Heart left ventricle (tissue), 16 donors: ENCODE measurements at regions not wholly inside any gene's neighbourhood (a gene's known extent, or its start where the extent isn't known, plus 50 kb on each side); places are given as distances from the start of the nearest gene placed in this dataset.

Source experiments
- ATAC-seq, 4 donors: fragments of 200-7000 bp; cut with Tn5 transposase; one replicate each; pipeline ENCODE4 v1.9.1; 2020 to 2022; ENCODE audit warnings: moderate library complexity in 4 of 4, mild to moderate bottlenecking in 3 of 4, moderate number of reproducible peaks in 1 of 4
- DNase-seq, 5 donors: peaks; one replicate each; pipeline ENCODE4 v3.0.0-alpha.2; 2020
- H3K27ac ChIP-seq, 12 donors: fragments of 200-600 bp; sonication (generic) in 4 of 12; one replicate each; pipeline versions ENCODE4 v1.5.0 to v1.8.0; 2016 to 2022; ENCODE audit warnings: mild to moderate bottlenecking in 2 of 12
- H3K27me3 ChIP-seq, 9 donors: fragments of 200-600 bp; sonication (generic) in 2 of 9; one replicate each; pipeline versions ENCODE4 v1.5.1 to v1.8.0; 2016 to 2022; ENCODE audit warnings: mild to moderate bottlenecking in 3 of 9
- H3K36me3 ChIP-seq, 9 donors: fragments of 200-600 bp; sonication (generic) in 2 of 9; one replicate each; pipeline versions ENCODE4 v1.5.0 to v1.8.0; 2018 to 2022; ENCODE audit warnings: mild to moderate bottlenecking in 2 of 9
- H3K4me1 ChIP-seq, 12 donors: fragments of 200-600 bp; sonication (generic) in 4 of 12; one replicate each; pipeline versions ENCODE4 v1.5.0 to v1.8.0; 2016 to 2022; ENCODE audit warnings: mild to moderate bottlenecking in 3 of 12
- H3K4me3 ChIP-seq, 12 donors: fragments of 200-600 bp; sonication (generic) in 4 of 12; one replicate each; pipeline versions ENCODE4 v1.5.0 to v1.8.0; 2017 to 2022; ENCODE audit warnings: mild to moderate bottlenecking in 9 of 12, moderate library complexity in 4 of 12
- H3K9me3 ChIP-seq, 12 donors: fragments of 200-600 bp; sonication (generic) in 4 of 12; one replicate each; pipeline versions ENCODE4 v1.5.0 to v1.8.0; 2016 to 2022; ENCODE audit warnings: mild to moderate bottlenecking in 1 of 12
- POLR2A ChIP-seq, 2 donors: fragments of 450-650 bp; IDR thresholded peaks; one replicate each; pipeline ENCODE4 v1.6.1; 2017; ENCODE audit warnings: antibody characterized with exemption in 2 of 2, mild to moderate bottlenecking in 2 of 2, moderate library complexity in 2 of 2
- WGBS, 4 donors: extraction: QIAGEN DNeasy Blood & Tissue Kit in 2 of 4; methylation state at CpG; one replicate each; pipeline versions ENCODE4 v1.1.5 to v1.1.7; 2013 to 2018; 5-methylcytosine and 5-hydroxymethylcytosine counted together
- intact Hi-C, 10 donors: fragments of 100-400 bp; cut with DNase I; formaldehyde crosslinking; loops; one replicate each; pipeline versions ENCODE4 v1.11.1 to v1.14.2; 2022
- TF ChIP-seq, protein P1 (sequence below), 12 donors: fragments of 200-600 bp; sonication (generic) in 4 of 12; IDR thresholded peaks; one replicate each; pipeline versions ENCODE4 v1.5.0 to v1.8.0; 2018 to 2022; ENCODE audit warnings: antibody characterized with exemption in 12 of 12, mild to moderate bottlenecking in 5 of 12
- donor health status: ischemic (EF 13 %, LVEDD 7.1; RV severe dilation, severe dysfunction).
- donor health status: healthy with polysubstance abuse.
- donor health status: DM: no; HTN: yes; CAD: no.
- donor health status: DM: no; HTN: no; CAD: no.
- donor health status: ischemic (EF 25% LVEDD 6.9; RV normal size, moderate dysfunction).
- donor health status: ischemic (EF 25% LVEDD 5.7; RV mildly dilated, moderate dysfunction).
- donor health status: healthy.
- donor health status: DM: yes; HTN: yes; CAD: no.
- donor health status: ischemic (EF 35%, LVEDD 5.7; RV mildly dilated, moderate dysfunction).
- donor health status: nonischemic (EF 11% LVEDD 7.7; RV severe dilation, severe dysfunction).
- donor health status: DM: yes; HTN: yes; CAD: no.
- donor health status: PGD.
- donor health status: ischemic (EF 29% LVEDD 5.4; RV normal size, mild dysfunction).
- donor health status: nonischemic (EF 23%, LVEDD 6.1; RV moderate dilation, normal function).

- WGBS, 4 donors = 52 to 68% (median 63%) methylated on average over 3 of the region's 3 CpGs
- TF ChIP-seq, protein P1, sequence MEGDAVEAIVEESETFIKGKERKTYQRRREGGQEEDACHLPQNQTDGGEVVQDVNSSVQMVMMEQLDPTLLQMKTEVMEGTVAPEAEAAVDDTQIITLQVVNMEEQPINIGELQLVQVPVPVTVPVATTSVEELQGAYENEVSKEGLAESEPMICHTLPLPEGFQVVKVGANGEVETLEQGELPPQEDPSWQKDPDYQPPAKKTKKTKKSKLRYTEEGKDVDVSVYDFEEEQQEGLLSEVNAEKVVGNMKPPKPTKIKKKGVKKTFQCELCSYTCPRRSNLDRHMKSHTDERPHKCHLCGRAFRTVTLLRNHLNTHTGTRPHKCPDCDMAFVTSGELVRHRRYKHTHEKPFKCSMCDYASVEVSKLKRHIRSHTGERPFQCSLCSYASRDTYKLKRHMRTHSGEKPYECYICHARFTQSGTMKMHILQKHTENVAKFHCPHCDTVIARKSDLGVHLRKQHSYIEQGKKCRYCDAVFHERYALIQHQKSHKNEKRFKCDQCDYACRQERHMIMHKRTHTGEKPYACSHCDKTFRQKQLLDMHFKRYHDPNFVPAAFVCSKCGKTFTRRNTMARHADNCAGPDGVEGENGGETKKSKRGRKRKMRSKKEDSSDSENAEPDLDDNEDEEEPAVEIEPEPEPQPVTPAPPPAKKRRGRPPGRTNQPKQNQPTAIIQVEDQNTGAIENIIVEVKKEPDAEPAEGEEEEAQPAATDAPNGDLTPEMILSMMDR (IDR thresholded peaks at IDR 0.05) = no peak
- TF ChIP-seq POLR2A (IDR thresholded peaks at IDR 0.05) = no peak
- H3K9me3 ChIP-seq = no peaks in the 10 kb centered on the region
- ATAC-seq (peak in 2 of 4 donors; percentile 57 to 64), DNase-seq (peak in 1 of 5 donors; percentile 37)
- H3K4me1 ChIP-seq = peaks cover 0 to 39% (median 11%) of the 10 kb centered on the region in 12 donors
- intact Hi-C loops = no loop called here
- no peaks in the 10 kb centered on the region for H3K36me3 ChIP-seq
- H3K27me3 ChIP-seq = no peaks in the 10 kb centered on the region
- H3K27ac ChIP-seq = peak overlapping the region in 2 of 12 donors; percentile 11 to 33
- no peak overlapping the region for H3K4me3 ChIP-seq
Measured at GRCh38 chr3:124592658-124593441, 137.4 kb upstream of the UMPS start.

GRCh38 chr3:124593442-124593829, 136.8 kb upstream of the UMPS start:
- H3K4me1 ChIP-seq = peaks cover 0 to 41% (median 16%) of the 10 kb centered on the region in 12 donors
- TF ChIP-seq, protein P1 (IDR thresholded peaks at IDR 0.05) = no peak
- no peak for TF ChIP-seq POLR2A (IDR thresholded peaks at IDR 0.05)
- no peak for DNase-seq
- H3K27me3 ChIP-seq = no peaks in the 10 kb centered on the region
- WGBS, 4 donors = 75 to 82% (median 77%) methylated on average over 2 of the region's 2 CpGs
- no peaks in the 10 kb centered on the region for H3K9me3 ChIP-seq
- H3K4me3 ChIP-seq = no peak overlapping the region
- intact Hi-C loops = no loop called here
- no peak for ATAC-seq
- H3K36me3 ChIP-seq = no peaks in the 10 kb centered on the region
- H3K27ac ChIP-seq = no peak overlapping the region

GRCh38 chr3:124594581-124594980, 135.7 kb upstream of the UMPS start:
- ATAC-seq (no peak), DNase-seq (no peak)
- no peaks in the 10 kb centered on the region for H3K36me3 ChIP-seq
- TF ChIP-seq POLR2A (IDR thresholded peaks at IDR 0.05) = no peak
- TF ChIP-seq, protein P1 (IDR thresholded peaks at IDR 0.05) = no peak
- 88 to 100% (median 93%) methylated on average over 1 of the region's 1 CpG for WGBS, 4 donors
- H3K27me3 ChIP-seq = no peaks in the 10 kb centered on the region
- H3K9me3 ChIP-seq = no peaks in the 10 kb centered on the region
- intact Hi-C loops = no loop called here
- no peak overlapping the region for H3K27ac ChIP-seq
- peaks cover 3 to 52% (median 22%) of the 10 kb centered on the region in 12 donors for H3K4me1 ChIP-seq
- H3K4me3 ChIP-seq = no peak overlapping the region

- H3K36me3 ChIP-seq = no peaks in the 10 kb centered on the region
- no peaks in the 10 kb centered on the region for H3K9me3 ChIP-seq
- H3K4me1 ChIP-seq = peaks cover 7 to 78% (median 41%) of the 10 kb centered on the region in 12 donors
- H3K27ac ChIP-seq = peak overlapping the region in 9 of 12 donors; percentile 10 to 83 (median 75)
- ATAC-seq (peak in 2 of 4 donors; percentile 13 to 28), DNase-seq (peak in 4 of 5 donors; percentile 49 to 69 (median 54))
- TF ChIP-seq POLR2A (IDR thresholded peaks at IDR 0.05) = no peak
- TF ChIP-seq, protein P1 (IDR thresholded peaks at IDR 0.05) = no peak
- intact Hi-C loops = no loop called here
- WGBS, 4 donors = 12 to 21% (median 15%) methylated on average over 3 of the region's 3 CpGs
- no peak overlapping the region for H3K4me3 ChIP-seq
- H3K27me3 ChIP-seq = no peaks in the 10 kb centered on the region
Measured at GRCh38 chr3:124597273-124597672, 133.0 kb upstream of the UMPS start.
